Body of pancreas (tissue), 4 donors: ENCODE measurements at regions not wholly inside any gene's neighbourhood (a gene's known extent, or its start where the extent isn't known, plus 50 kb on each side); places are given as distances from the start of the nearest gene placed in this dataset.

ENCODE experiments used
- POLR2A ChIP-seq, 3 donors: fragments of 450-650 bp; IDR thresholded peaks; one replicate each; pipeline ENCODE4 v1.6.1; 2016; ENCODE audit warnings: antibody characterized with exemption in 3 of 3, mild to moderate bottlenecking in 2 of 3
- TF ChIP-seq, protein P1 (sequence below), 7 experiments: fragments of 450-650 bp in 4 of 7; fragments of 200-600 bp in 3 of 7; sonication (generic) in 3 of 7; IDR thresholded peaks; one replicate each; pipeline ENCODE4 v1.5.1; 2016 to 2019; ENCODE audit warnings: antibody characterized with exemption in 7 of 7

DNA sequence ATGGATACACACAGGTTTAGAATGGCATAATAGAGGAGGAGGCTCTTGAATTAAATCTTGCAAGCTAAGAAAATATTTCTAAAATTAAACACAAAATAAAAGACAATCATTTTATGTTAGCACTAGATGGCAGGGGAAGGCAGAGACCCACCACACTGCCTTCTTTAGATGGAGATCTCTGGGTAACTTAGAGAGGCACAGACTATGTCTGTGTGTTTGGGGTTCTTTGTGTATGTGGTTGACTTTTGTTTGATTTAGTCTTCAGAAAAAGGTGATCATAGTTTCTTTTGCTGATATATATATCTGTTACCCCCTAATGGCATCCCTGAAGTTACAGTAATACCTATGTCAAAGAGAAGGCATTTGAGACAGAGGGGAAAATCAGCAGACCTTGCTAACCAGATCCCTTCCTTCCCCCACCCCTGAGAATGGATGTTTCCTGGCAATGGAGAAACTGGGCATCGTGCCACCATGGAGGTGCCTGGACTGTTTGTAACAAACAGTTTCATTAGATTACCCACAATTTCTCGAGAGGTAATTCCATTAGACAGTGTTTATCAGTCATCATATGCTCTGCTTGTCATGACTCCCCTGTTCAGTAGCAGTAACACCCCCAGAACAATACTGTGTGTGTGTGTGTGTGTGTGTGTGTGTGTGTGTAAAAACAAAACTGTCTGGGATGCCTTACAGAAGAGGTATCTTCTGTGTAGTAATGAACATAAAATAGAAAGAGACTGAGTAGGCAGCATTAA is 228.3 kb upstream of the DEPDC1 start:
- TF ChIP-seq, protein P1, sequence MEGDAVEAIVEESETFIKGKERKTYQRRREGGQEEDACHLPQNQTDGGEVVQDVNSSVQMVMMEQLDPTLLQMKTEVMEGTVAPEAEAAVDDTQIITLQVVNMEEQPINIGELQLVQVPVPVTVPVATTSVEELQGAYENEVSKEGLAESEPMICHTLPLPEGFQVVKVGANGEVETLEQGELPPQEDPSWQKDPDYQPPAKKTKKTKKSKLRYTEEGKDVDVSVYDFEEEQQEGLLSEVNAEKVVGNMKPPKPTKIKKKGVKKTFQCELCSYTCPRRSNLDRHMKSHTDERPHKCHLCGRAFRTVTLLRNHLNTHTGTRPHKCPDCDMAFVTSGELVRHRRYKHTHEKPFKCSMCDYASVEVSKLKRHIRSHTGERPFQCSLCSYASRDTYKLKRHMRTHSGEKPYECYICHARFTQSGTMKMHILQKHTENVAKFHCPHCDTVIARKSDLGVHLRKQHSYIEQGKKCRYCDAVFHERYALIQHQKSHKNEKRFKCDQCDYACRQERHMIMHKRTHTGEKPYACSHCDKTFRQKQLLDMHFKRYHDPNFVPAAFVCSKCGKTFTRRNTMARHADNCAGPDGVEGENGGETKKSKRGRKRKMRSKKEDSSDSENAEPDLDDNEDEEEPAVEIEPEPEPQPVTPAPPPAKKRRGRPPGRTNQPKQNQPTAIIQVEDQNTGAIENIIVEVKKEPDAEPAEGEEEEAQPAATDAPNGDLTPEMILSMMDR (IDR thresholded peaks at IDR 0.05) = no peak
- TF ChIP-seq POLR2A (IDR thresholded peaks at IDR 0.05) = no peak
